ENCODE measurements at regions not wholly inside any gene's neighbourhood (a gene's known extent, or its start where the extent isn't known, plus 50 kb on each side); places are given as distances from the start of the nearest gene placed in this dataset.

DNA sequence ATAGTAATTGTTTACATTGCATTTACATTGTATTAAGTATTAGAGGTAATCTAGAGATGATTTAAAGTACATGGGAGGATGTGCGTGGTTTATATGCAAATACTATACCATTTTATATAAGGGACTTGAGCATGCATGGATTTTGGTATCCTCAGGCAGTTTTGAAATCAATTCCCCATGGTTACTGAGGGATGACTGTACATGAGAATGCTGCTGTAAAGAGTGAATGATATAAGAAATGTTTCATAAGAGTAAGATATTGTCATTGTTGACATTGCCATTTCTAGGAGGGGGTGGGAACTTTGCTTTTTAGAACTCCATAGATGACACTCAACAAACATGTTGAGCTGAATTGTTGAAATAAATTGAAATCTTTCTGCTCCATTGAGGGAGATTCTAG, 185.0 kb downstream of the SEMA6A start:
- no peaks in the 10 kb centered on the region for H3K79me2 ChIP-seq (ENCODE audit: control insufficient read depth, insufficient read depth, low read length, unreplicated experiment)
- no peaks in the 10 kb centered on the region for H3K27me3 ChIP-seq (ENCODE audit: insufficient read depth, low read length)
- H3K36me3 ChIP-seq (ENCODE audit: insufficient read depth, low read length) = no peaks in the 10 kb centered on the region
- no peak overlapping the region for H3K27ac ChIP-seq (ENCODE audit: low read depth, low read length)
- H3K4me3 ChIP-seq (ENCODE audit: low read depth, low read length) = no peak overlapping the region
- H3K4me1 ChIP-seq (ENCODE audit: control insufficient read depth, insufficient read depth, low read length, unreplicated experiment) = no peaks in the 10 kb centered on the region
- no peak overlapping the region for H2AFZ ChIP-seq (ENCODE audit: low read length, unreplicated experiment)

DNA sequence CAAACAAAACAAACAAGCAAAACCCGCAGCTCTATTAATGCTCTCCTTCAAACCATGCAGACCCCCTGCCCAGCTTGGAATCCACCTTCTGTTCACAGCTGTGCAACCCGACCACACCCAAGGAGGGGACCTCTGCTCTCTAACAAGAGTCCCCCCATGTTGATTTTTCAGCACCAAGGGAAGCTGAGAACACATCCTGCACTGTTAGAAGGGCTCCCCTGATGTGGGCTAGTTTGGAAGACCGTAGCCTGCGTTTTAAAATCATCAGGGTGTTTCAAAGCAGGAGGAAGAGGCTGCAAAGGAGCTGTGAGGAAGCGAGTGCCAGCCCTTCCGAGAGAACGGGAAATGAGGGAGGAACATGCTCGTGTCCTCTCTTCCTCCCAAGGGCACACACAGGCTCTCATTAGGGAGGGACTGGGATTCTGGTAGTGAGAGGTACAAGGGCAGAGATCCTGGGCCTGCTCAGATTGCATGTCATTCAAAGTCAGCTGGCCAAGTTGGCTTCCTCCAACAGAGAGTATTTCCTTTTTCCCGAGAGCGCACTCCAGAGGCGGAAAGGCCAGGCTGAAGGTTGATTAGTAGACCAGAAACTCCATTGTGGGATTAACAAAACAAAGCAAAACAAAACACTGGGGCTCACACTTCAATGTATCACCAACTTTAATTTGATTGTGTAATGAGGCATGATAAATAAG, 185.9 kb downstream of the SEMA6A start:
- Histone ChIP-seq H3K36me3 (ENCODE audit: insufficient read depth, low read length) (no peaks in the 10 kb centered on the region), H2AFZ (ENCODE audit: low read length, unreplicated experiment) (no peak overlapping the region), H3K27me3 (ENCODE audit: insufficient read depth, low read length) (no peaks in the 10 kb centered on the region), H3K79me2 (ENCODE audit: control insufficient read depth, insufficient read depth, low read length, unreplicated experiment) (no peaks in the 10 kb centered on the region), H3K4me3 (ENCODE audit: low read depth, low read length) (no peak overlapping the region), H3K4me1 (ENCODE audit: control insufficient read depth, insufficient read depth, low read length, unreplicated experiment) (no peaks in the 10 kb centered on the region), H3K27ac (ENCODE audit: low read depth, low read length) (no peak overlapping the region)

DNA sequence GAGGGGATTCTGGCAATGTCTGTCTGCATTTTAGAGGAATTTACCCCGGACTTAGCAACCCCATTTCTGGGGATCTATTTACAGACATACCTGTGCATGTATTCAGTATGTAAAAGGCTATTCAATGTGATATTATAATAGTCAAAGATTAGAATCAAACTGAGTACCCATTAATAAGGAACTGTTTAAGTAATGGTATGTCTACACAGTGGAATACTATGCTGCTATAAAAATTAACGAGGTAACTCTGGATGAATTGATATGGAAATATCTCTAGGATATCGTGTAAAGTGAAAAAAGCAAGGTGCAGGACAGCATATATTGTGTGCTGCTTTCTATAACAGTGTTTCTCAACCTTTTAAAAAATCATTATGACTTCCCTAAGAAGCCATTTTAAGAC, 186.9 kb downstream of the SEMA6A start:
- H3K27me3 ChIP-seq (ENCODE audit: insufficient read depth, low read length) = no peaks in the 10 kb centered on the region
- H3K4me3 ChIP-seq (ENCODE audit: low read depth, low read length) = no peak overlapping the region

DNA sequence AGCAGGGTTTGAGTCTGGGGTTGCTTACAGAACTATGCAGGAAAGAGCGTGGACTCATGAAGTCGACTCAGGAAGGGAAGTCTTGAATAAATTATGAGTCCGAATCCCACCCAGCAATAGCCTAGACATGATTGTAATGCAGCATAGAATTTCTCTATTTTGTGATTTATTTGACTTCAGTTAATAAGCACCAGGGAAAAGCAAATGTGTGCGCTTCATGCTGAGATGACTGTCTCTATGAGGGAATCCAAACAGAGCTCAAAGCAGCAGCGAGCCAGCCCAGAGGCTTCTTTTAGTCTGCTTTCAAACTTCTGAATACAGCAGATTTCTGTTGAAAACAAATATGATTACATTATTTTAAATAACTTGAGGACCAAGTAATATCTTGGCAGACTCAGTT, 188.0 kb downstream of the SEMA6A start:
- Histone ChIP-seq H3K27ac (ENCODE audit: low read depth, low read length) (no peak overlapping the region), H3K27me3 (ENCODE audit: insufficient read depth, low read length) (no peaks in the 10 kb centered on the region), H2AFZ (ENCODE audit: low read length, unreplicated experiment) (no peak overlapping the region), H3K36me3 (ENCODE audit: insufficient read depth, low read length) (no peaks in the 10 kb centered on the region), H3K4me3 (ENCODE audit: low read depth, low read length) (no peak overlapping the region), H3K4me1 (ENCODE audit: control insufficient read depth, insufficient read depth, low read length, unreplicated experiment) (no peaks in the 10 kb centered on the region), H3K79me2 (ENCODE audit: control insufficient read depth, insufficient read depth, low read length, unreplicated experiment) (no peaks in the 10 kb centered on the region)

More for the DNA sequence above, 186.9 kb downstream of the SEMA6A start:
- H3K36me3 ChIP-seq (ENCODE audit: insufficient read depth, low read length) = no peaks in the 10 kb centered on the region
- H3K79me2 ChIP-seq (ENCODE audit: control insufficient read depth, insufficient read depth, low read length, unreplicated experiment) = no peaks in the 10 kb centered on the region
- H3K4me1 ChIP-seq (ENCODE audit: control insufficient read depth, insufficient read depth, low read length, unreplicated experiment) = no peaks in the 10 kb centered on the region
- H2AFZ ChIP-seq (ENCODE audit: low read length, unreplicated experiment) = no peak overlapping the region
- no peak overlapping the region for H3K27ac ChIP-seq (ENCODE audit: low read depth, low read length)

DNA sequence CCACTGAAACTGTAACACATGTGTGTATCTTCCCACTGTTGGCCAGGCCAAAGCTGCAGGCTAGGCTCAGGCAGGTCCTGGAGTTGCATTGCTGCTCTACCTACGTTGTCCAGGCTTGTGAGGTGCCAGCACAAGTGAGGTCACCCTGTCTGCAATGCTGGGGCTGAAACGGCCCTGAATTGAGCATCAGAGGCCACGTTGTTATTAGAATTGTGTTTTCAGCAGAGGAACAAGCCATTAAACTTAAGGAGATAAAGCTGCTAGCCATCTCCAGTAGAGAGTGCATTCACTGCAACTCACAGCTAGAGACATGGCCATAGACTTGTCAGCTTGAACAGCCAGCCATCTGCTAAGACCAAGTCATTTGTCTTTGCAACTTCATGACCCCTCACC, 191.8 kb downstream of the SEMA6A start:
- H3K4me3 ChIP-seq (ENCODE audit: low read depth, low read length) = no peak overlapping the region
- no peaks in the 10 kb centered on the region for H3K27me3 ChIP-seq (ENCODE audit: insufficient read depth, low read length)

DNA sequence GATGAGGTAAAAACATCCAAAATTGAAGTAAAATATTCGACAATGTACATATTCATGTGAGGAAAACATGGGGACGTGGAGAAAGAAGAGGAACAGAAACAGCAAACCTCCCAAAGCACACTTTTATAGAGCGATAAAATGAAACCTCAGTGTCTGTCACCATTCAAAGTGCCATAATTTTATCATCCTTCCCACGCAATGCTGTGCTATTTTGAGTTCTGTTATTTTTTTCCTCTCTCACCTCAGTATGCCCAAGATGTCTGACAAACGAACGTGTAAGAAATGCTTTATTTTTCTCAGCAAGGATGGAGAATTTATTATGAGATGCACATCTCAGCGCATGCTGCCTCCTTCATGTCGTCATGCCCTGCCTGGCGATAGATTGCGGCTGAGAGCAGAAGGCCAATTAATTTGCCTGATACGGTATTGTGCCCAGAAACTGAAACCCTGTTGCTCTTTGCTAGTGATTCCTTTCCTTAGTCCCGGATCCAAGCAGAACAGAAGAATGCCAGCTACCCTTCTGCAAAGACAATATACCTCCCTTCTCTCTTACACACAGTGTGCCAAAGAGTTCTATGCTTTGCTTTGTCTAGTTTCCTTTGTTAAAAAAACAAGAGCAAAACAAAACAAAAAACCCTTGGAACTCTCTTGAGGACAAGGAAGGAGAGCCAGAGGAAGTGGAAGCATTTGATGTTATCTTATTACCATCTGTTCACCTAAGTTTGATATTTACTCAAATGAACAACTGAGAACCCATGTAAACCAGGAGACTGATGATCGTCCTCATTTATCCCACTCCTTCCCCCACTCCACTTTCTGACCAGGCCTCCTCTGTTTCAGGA, 192.4 kb downstream of the SEMA6A start:
- Histone ChIP-seq H2AFZ (ENCODE audit: low read length, unreplicated experiment) (no peak overlapping the region), H3K79me2 (ENCODE audit: control insufficient read depth, insufficient read depth, low read length, unreplicated experiment) (no peaks in the 10 kb centered on the region), H3K36me3 (ENCODE audit: insufficient read depth, low read length) (no peaks in the 10 kb centered on the region), H3K4me1 (ENCODE audit: control insufficient read depth, insufficient read depth, low read length, unreplicated experiment) (no peaks in the 10 kb centered on the region), H3K27ac (ENCODE audit: low read depth, low read length) (no peak overlapping the region), H3K27me3 (ENCODE audit: insufficient read depth, low read length) (no peaks in the 10 kb centered on the region), H3K4me3 (ENCODE audit: low read depth, low read length) (no peak overlapping the region)

More for the DNA sequence above, 191.8 kb downstream of the SEMA6A start:
- Histone ChIP-seq H3K27ac (ENCODE audit: low read depth, low read length) (no peak overlapping the region), H3K79me2 (ENCODE audit: control insufficient read depth, insufficient read depth, low read length, unreplicated experiment) (no peaks in the 10 kb centered on the region), H2AFZ (ENCODE audit: low read length, unreplicated experiment) (no peak overlapping the region), H3K4me1 (ENCODE audit: control insufficient read depth, insufficient read depth, low read length, unreplicated experiment) (no peaks in the 10 kb centered on the region), H3K36me3 (ENCODE audit: insufficient read depth, low read length) (no peaks in the 10 kb centered on the region)

DNA sequence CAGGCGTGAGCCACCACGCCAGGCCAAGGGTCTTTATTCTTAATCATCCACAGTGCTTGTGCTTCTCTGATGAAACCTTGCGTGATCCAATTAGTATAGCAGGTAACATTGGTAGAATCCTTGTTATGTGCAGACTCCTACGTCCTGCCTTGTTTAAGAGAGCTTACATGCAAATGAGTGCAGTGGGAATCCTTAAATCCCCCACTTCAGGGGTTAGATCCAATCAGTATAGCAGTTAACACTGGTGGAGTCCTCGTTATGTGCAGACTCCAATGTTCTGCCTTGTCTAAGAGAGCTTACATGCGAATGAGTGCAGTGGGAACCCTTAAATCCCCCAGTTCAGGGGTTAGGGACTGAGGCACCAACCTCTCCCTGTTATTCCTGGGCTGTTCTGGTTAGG, 193.4 kb downstream of the SEMA6A start:
- Histone ChIP-seq H3K27me3 (ENCODE audit: insufficient read depth, low read length) (no peaks in the 10 kb centered on the region), H3K36me3 (ENCODE audit: insufficient read depth, low read length) (no peaks in the 10 kb centered on the region), H3K27ac (ENCODE audit: low read depth, low read length) (no peak overlapping the region), H3K4me3 (ENCODE audit: low read depth, low read length) (no peak overlapping the region), H3K4me1 (ENCODE audit: control insufficient read depth, insufficient read depth, low read length, unreplicated experiment) (no peaks in the 10 kb centered on the region), H3K79me2 (ENCODE audit: control insufficient read depth, insufficient read depth, low read length, unreplicated experiment) (no peaks in the 10 kb centered on the region), H2AFZ (ENCODE audit: low read length, unreplicated experiment) (no peak overlapping the region)

DNA sequence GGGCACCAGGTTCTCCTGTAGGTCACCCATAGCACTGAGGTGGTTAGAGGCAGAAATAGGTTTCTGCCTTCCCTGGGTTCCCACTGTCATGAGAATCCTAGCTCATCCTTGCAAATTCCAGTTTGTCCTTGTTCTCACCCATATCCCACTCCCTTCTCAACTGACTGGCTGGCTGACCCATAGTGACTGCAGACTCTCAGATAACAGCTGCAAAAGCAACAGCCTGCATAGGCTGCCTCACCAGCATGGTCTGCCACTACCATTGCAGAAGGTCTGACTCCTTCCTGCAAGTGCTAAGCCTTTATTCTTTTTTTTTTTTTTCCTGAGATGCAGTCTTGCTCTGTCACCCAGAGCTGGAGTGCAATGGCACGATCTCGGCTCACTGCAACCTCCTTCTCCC, 194.0 kb downstream of the SEMA6A start:
- H2AFZ ChIP-seq (ENCODE audit: low read length, unreplicated experiment) = no peak overlapping the region
- H3K4me3 ChIP-seq (ENCODE audit: low read depth, low read length) = no peak overlapping the region
- no peak overlapping the region for H3K27ac ChIP-seq (ENCODE audit: low read depth, low read length)
- no peaks in the 10 kb centered on the region for H3K79me2 ChIP-seq (ENCODE audit: control insufficient read depth, insufficient read depth, low read length, unreplicated experiment)
- no peaks in the 10 kb centered on the region for H3K36me3 ChIP-seq (ENCODE audit: insufficient read depth, low read length)
- H3K4me1 ChIP-seq (ENCODE audit: control insufficient read depth, insufficient read depth, low read length, unreplicated experiment) = no peaks in the 10 kb centered on the region
- H3K27me3 ChIP-seq (ENCODE audit: insufficient read depth, low read length) = no peaks in the 10 kb centered on the region

DNA sequence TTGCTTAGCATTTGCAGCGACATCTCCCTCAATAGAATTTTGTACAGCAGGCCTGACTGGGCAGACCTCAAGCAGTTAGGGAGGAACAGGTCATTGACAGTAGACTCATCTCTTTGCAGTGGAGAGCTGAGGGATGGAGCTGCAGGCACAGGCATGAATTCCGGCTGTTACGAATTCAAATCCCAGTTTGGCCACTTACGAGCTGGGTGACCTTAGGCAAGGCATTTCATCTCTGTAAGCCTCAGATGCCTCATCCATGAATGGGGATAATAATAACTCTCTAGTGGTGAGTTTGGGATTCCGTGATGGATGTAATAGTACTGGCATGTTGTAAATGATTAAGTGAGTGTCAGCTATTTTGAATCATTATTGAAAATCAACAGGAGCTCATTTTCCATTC, 195.3 kb downstream of the SEMA6A start:
- no peaks in the 10 kb centered on the region for H3K79me2 ChIP-seq (ENCODE audit: control insufficient read depth, insufficient read depth, low read length, unreplicated experiment)
- H3K27me3 ChIP-seq (ENCODE audit: insufficient read depth, low read length) = no peaks in the 10 kb centered on the region
- no peaks in the 10 kb centered on the region for H3K36me3 ChIP-seq (ENCODE audit: insufficient read depth, low read length)
- H3K4me3 ChIP-seq (ENCODE audit: low read depth, low read length) = no peak overlapping the region
- no peak overlapping the region for H3K27ac ChIP-seq (ENCODE audit: low read depth, low read length)
- H2AFZ ChIP-seq (ENCODE audit: low read length, unreplicated experiment) = no peak overlapping the region
- H3K4me1 ChIP-seq (ENCODE audit: control insufficient read depth, insufficient read depth, low read length, unreplicated experiment) = no peaks in the 10 kb centered on the region

DNA sequence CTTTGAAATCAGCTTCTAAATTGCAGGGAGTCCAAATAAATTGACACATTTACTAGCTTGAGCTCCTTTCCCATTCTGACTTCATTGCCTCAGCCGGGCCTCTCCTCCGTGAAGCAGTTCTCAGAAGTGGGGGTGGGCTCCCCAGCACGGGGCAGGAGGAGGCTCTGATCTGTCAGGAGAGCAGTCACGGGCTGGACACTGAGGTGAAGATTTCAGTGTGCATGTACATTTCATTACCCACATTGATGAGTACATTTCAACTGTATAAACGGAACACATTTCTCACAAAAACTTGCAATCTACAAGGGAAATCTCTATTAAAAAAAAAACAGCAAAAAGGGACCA, 195.9 kb downstream of the SEMA6A start:
- Histone ChIP-seq H3K79me2 (ENCODE audit: control insufficient read depth, insufficient read depth, low read length, unreplicated experiment) (no peaks in the 10 kb centered on the region), H3K27me3 (ENCODE audit: insufficient read depth, low read length) (no peaks in the 10 kb centered on the region), H3K27ac (ENCODE audit: low read depth, low read length) (no peak overlapping the region), H3K4me3 (ENCODE audit: low read depth, low read length) (no peak overlapping the region), H3K4me1 (ENCODE audit: control insufficient read depth, insufficient read depth, low read length, unreplicated experiment) (no peaks in the 10 kb centered on the region), H2AFZ (ENCODE audit: low read length, unreplicated experiment) (no peak overlapping the region), H3K36me3 (ENCODE audit: insufficient read depth, low read length) (no peaks in the 10 kb centered on the region)
